HG03175 (cell line): ENCODE measurements at regions not wholly inside any gene's neighbourhood (a gene's known extent, or its start where the extent isn't known, plus 50 kb on each side); places are given as distances from the start of the nearest gene placed in this dataset.

Source experiments
- ATAC-seq: cut with Tn5 transposase; IDR thresholded peaks from one replicate; pipeline ENCODE4 v1.9.1; 2021; ENCODE audit warnings: mild to moderate bottlenecking, moderate library complexity; ENCODE audit not compliant: unreplicated experiment

DNA sequence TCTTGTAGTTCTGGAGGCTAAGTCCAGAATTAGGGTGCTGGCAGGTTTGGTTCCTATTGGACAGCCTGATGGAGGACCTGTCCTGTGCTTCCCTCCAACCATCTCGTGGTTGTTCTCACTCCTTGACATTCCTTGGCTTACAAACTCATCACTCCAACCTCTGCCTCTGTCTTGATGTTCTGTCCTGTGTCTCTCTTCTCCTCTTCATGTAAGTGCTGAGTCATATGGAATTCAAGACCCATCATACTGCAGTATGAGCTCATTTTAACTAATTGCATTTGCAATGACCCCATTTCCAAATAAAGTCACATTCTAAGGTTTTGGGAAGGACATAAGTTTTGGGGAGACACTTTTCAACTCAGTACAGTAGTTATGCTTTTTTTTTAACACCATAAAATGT, 374.7 kb downstream of the TRIB2 start:
- ATAC-seq, result no peak

DNA sequence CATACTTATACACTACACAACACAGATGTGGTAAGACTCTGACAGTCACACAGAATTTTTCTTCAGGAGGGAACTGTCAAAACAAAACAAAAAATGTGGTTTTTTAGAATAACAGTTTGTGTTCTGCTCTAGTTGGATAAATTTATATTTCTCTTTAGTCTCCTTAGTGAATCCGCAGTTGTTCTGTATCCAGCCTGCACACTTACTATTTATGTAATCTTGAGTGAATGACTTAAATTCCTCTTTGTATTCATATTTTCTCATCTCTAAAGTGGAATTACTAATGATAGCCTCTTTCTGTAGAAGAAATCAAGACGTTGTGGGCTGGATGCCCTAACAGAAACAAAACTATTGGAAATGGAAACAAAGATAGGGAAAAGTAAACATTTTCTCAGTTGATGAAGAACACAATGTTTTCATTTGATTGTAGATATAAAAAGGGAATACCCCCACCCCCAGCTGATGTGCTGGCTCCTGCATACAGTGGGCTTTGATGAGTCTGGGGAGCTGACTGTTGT, 375.2 kb downstream of the TRIB2 start:
- no peak for ATAC-seq

DNA sequence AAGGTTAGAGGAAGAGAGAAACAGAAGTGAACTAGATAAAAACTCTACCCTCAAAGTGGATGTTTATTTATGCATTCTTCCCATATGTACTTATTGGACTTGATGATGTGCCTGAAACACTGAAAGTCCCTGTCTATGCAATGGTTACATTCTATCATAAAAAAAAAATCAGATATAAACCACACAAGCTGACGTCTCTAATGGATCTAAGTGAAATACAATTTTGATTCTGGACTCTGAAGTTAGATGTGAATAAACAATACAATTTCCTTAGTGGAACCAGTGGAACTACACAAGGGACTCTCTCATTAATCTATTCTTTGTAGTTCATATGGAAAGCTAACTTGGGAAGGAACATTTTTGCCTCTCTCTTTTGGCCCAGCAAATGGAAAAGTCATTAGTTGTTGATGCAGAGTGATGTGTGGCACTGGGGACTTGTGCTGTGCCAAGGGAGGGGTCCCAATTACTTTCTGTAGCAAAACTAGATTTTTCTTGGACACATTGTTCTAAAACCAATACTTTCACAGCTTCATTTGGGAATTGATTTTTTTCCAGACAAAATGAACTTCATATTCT, 376.8 kb downstream of the TRIB2 start:
- ATAC-seq, result no peak

DNA sequence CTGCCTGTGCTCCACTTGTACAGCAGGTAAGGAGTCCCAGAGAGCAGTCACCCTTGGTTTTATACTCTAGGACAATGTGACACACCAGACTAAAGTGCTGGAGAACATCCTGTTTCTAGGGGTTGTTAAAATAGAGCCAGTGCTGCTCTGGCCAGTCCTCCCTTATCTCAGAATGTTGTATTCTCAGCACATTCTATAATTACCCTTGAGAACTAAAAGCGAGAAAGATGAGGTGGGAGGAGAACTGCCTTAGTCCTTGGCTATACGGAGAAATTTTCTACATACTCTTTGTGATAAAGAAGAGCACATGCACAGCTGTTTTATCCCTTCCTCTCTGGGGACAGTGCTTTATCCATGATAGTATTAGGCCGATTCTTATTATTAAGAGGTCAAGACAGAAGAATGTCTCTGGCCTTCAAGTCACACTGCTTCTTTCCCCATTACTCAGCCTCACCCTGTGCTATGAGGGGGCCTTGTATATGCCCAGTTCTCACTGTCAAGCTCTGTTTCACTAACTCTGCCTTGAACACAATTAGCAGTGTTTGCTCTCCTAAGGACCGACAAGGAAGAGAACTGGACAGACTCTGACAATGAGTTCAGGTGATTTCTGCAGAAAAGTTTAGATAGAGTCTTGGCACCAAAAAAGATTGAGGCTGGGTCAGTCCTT, 385.8 kb downstream of the TRIB2 start:
- no peak for ATAC-seq

DNA sequence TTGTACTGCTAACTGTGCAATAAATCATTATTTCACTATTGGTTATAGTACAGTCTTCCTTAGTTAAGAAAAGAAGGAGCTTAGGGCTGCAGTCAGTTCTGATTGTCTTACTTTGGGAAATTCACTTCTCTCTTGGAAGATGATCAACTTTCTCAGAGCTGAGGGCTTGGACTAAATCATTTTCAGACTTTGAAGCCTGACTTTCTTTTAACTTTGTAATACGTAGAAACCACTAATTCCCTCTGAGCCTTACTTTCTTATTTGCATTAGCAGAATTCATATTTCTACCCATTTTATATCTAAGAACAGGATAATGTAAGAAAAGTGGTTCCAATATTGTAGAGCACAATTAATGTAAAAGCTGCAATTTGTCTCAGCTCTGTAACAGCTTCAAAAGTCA, 386.4 kb downstream of the TRIB2 start:
- no peak for ATAC-seq

DNA sequence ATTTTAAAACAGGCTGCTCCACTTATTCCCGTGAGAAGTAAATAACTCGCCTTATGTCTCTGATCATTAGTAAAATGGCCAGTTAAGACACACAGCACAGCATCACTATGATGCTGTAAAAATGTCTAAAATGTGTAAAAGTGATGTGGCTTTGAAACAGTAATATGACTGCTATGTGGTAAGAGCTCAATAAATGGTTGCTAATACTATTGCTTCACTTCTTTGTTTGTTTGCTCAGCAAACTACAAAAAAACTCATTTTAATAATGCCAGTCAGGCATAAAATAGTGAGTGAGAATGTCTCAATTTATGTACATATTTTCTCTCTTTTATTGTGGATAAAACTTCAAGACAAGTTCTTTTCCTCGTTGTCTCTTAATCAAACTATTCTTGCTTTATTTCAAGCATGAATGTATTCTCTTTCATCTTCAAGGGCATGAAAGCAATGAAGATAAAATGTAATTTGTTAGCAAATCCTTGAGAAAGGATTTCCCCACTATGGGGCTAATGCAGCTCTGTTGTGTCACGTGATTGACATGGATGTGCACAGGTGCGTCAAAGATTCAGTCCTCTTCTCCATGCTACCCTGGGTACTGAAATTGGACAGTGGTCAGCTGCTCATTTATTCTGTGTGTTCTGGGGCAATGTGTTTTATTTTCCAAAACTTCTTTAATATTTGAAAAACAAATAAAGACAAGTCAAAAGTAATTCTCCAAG, 387.2 kb downstream of the TRIB2 start:
- no peak for ATAC-seq

DNA sequence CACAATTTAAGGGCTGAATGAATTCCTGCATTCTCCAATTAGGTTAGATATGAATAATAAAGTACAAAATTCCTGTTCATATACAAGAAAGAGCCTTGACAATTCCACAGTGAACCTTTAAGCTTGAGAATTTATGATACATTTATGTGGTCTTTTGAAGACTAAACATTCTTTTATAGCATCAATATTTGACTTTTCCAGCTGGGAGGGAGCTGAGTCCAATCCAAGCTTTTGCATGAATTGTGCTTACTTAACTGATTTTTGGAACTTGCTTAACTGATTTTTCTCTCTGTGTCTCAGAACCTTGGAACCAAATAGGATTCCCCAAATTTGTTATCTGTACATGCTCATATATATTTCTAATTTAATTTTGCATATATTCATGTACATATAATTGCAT, 388.0 kb downstream of the TRIB2 start:
- ATAC-seq, result no peak

DNA sequence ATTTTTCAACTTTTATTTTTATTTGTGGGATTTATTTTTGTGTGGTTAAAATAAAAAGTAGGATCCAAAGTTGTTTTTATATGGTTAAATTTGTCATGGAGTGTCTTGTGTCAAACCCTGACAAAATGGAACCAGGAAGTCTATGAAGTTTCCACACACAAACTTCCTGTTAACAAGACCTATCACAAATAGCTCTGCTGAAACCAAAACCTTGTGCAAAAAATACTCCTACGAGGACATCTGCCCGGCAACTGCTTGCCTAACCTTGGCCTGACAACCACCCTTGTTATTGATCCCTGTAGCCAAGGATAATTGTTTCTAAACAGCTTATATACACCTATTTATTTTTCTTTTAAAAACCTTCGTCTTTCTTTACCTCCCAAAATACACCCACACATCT, 389.6 kb downstream of the TRIB2 start:
- ATAC-seq, result no peak

DNA sequence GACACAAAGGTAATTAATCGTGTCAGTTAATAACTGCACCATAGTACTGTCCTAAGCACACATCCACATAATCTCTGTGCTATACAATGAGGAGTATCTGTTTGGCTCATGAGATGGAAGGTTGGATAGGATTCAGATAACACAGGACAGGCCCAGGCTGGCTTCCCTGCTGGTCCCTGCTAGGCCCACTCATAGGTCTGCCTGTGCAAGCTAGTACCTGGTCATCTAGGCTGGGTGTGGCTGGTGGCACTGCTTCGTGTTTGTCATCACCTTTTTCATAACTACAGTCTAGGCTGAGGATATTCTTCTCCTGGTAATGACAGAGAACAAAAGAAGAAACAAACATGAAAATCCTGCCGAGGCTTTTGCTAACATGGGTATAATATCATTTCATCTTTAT, 392.8 kb downstream of the TRIB2 start:
- ATAC-seq, result no peak

DNA sequence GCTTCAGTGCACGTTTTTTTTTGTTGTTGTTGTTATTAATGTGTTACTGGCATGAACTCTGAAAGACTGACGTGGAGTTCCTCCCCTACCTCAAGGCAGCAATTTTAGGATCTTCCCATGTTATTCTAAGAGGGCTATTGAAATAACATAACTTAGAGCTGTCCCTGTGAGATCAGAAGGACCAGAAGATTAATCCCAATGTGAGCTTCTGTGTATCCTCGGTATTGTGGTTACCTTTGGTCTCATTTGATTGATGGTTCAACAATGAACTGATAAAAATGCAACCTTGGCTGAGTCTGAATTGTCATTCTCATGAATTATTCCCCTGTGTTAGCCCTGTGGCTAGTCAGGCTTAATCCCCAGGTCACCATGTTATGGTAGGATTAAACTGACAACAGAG, 394.1 kb downstream of the TRIB2 start:
- no peak for ATAC-seq

DNA sequence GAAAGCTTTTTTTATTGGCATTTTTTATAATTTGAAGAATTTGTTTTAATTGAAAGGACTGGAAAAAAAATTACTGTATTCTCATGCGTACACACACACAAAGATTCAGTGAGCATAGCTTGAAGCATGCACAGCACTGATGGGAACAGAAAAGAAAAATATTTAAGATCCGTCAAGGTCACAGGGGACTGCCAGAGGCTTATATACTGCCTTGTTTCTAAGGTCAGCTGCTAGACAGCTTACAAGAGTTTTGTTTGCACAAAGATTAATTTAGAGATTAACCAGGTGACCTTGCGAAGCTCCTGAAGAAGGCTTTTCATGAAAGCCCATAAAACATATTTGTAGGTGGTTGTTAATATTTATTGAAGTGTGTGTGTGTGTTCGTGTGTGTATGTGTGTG, 396.3 kb downstream of the TRIB2 start:
- ATAC-seq, result no peak

DNA sequence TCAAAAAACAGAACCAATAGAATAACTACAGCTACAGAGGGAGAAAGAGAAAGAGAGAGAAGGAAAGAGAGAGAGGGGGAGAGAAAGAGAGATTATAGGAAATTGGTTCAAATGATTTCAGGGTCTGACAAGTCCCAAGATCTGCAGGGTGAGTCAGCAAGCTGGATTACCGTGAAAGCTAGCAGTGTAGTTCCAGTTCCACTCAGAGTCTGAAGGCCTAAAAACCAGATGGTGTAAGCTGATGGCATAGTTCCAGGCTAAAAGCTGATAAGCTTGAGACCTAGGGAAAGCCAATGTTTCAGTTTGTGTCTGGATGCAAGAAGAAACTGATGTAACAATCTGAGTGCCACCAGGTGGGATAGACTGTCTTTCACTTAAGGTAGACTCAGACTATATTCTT, 397.7 kb downstream of the TRIB2 start:
- ATAC-seq, result no peak

DNA sequence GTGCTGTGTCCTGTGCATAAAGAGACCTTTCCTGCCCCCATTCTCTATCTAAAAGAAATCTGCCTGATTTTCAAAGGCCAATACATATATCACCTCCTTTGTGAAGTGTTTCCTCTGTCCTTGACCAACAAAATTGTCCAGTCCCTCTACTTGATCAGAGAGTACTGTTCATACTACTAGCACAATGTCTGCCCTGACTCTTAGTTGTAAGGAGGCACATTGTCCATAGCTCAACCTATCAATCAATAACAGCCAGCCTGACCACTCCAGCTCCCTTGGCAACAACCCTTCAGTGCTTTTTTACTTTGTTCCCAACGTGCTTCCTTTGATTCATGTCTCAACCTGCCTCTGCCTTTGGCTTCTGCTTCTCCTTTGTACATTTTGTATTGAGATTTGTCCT, 398.9 kb downstream of the TRIB2 start:
- no peak for ATAC-seq

DNA sequence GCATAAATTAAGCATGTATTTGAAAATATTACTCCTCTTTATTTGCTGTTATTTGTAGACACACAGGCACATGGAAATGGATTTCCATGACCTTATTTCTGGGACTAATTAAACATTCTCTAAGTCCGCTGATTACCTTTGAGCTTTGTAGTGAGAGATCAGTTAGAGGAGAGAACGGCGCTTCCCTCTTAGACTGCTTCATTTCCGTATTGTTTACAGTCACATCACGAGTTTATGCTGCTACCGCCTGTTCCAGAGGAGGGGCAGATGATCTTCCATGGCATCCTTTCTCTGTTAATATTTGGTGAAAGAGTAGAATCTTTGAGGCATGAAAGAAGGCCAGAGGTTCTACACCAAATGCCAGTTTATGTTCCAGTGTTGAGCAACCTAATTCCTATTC, 404.4 kb downstream of the TRIB2 start:
- ATAC-seq, result no peak

DNA sequence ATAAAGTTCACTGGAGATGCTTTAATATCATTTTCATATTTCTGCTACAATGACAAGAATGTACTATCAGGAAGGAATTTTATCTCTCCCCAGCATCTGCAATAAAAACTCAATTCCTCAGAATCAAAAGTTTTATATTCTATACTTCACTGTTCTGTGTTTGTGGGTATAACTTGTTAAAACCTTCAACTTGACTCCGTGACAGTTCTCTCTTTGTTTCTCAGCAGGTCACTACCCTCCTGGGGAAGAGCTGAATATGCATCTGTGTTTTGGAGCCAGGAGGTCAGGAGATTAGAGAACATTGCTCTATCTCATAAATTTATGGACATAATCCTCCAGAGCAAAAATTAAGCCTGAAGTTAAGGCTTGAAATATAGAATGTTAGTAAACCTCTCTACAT, 411.4 kb downstream of the TRIB2 start:
- no peak for ATAC-seq

DNA sequence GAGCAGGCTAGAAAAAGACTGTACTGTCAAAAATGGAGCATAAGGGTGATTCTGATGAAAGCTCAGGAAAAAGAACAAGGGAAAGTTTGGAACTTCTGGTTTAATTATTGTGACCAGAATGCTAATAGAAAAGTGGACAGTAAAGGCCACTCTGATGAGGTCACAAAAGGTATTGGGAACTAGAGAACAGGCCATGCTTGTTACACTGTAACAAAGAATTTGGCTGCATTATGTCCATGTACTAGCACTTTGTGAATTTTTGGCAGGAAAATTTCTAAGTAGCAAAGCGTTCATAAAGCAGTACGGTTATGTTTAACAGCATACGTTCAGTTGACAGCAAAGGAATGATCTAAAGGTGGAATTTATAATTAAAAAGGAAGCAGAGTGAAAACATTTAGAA, 418.6 kb downstream of the TRIB2 start:
- no peak for ATAC-seq

DNA sequence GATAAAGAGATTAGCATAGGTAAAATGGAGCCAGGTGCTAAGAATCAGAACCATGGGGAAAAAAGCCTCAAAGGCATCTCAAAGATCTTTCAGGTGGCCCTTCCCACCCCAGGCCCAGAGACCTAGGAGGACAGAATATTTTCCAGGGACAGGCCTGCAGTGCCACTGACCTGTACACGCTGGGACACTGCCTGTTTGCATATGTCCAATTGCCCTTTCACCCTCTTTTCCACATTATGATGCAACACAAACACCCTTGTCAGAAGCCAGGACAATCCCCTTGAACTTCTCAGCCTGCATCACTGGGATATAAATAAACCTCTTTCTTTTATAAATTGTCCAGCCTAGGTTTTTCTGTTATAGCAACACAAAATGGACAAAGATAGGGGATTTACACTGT, 419.1 kb downstream of the TRIB2 start:
- ATAC-seq, result no peak

DNA sequence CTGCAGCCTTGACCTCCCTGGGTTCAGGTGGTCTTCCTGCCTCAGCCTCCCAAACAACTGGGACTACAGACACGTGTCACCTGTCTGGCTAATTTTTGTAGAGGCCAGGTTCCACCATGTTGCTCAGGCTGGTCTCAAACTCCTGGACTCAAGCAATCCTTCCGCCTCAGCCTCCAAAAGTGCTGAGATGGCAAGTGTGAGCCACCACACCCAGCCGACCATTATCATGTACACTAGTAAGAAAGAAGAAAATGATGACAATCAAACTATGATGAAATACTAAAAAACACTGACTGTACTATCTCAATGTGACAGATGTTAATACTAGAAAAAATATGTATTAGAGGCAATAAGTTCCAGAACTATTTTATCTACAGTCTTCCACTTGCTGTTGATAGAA, 420.9 kb downstream of the TRIB2 start:
- no peak for ATAC-seq

DNA sequence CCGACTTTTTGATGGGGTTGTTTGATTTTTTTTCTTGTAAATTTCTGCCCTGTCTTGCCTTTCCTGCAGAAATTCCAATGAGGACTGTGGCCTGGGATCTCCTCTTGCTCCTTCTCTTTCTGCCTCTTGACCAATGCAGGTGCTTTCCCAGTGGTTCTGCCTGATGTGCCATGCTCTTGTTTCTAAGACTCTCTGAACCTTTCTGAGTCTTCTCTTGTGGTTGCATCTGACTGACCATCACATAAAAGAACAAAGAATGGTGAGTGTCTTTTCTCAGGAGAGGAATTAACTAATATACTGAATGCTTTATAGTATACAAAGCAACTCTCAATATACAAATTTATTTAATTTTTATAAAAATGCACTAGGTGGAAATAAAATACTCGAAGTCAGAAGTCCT, 424.6 kb downstream of the TRIB2 start:
- ATAC-seq, result no peak

DNA sequence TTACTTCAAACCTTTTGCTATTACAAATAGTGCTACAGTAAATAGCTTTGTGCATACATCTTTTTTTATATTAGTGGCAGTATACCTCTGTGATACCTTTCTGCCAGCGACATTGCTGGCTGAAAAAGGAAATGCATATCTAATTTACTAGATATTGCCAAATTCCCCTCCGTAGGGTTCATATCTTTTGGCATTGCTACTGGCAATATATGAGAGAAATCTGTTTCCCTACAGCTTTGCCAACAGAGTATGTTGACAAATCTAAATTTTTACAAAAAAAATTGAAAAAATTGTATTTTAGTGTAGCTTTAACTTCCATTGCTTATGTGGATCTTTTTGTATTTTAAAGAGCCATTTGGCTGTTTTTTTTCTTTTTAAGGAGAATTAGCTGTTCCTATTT, 426.7 kb downstream of the TRIB2 start:
- ATAC-seq, result no peak

DNA sequence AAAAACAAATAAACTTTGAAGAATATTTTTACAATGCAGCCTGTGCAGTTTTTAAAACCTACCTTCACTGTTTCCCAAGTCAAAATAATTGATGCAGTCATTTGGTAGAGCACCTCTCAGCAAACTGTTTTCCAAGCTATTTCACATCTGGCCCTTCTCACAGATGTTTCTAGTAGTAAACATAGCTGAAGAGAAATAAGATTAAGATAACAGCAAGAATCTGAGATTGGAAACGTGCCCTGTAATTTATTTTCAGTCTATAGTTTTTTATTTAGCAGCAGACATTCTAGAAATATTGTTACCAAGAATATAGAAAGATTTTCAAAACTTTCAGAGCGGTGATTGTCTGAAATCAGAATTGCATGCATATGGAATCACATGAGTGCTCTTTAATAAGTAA, 440.2 kb downstream of the TRIB2 start:
- no peak for ATAC-seq

DNA sequence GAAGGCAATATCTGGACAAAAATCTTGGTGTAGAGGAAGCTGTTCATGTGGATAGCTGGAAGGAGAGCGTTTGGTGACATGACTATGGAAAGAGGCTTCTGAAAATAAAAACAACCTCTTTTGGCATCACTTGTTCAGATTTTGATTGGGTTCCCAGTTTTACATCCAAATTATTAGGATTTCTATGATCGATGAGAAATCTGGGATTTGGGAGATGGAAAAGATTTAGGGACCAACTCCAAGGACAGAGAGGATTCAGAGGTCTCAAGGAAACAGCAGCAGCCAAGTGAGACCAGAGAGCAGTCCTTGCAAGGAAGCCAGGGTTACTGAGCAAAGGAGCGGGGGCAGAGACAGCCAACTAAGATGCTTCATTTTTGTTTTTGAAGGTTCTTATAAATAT, 441.7 kb downstream of the TRIB2 start:
- no peak for ATAC-seq
